ENCODE measurements at regions not wholly inside any gene's neighbourhood (a gene's known extent, or its start where the extent isn't known, plus 50 kb on each side); places are given as distances from the start of the nearest gene placed in this dataset.

- TF ChIP-seq POLR2A (IDR thresholded peaks at IDR 0.05): no peak
- TF ChIP-seq, protein P1, sequence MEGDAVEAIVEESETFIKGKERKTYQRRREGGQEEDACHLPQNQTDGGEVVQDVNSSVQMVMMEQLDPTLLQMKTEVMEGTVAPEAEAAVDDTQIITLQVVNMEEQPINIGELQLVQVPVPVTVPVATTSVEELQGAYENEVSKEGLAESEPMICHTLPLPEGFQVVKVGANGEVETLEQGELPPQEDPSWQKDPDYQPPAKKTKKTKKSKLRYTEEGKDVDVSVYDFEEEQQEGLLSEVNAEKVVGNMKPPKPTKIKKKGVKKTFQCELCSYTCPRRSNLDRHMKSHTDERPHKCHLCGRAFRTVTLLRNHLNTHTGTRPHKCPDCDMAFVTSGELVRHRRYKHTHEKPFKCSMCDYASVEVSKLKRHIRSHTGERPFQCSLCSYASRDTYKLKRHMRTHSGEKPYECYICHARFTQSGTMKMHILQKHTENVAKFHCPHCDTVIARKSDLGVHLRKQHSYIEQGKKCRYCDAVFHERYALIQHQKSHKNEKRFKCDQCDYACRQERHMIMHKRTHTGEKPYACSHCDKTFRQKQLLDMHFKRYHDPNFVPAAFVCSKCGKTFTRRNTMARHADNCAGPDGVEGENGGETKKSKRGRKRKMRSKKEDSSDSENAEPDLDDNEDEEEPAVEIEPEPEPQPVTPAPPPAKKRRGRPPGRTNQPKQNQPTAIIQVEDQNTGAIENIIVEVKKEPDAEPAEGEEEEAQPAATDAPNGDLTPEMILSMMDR (IDR thresholded peaks at IDR 0.05): no peak
Observed at GRCh38 chr3:174651951-174652350, 207.2 kb upstream of the NAALADL2 start.
